GM13976 (cell line): ENCODE measurements at regions not wholly inside any gene's neighbourhood (a gene's known extent, or its start where the extent isn't known, plus 50 kb on each side); places are given as distances from the start of the nearest gene placed in this dataset.

ENCODE experiments used
- DNase-seq: peaks from one replicate; pipeline ENCODE4 v3.0.0; 2012; ENCODE audit warnings: low spot score
- in situ Hi-C: fragments of 300-500 bp; cut with MboI; formaldehyde crosslinking; loops from one replicate; pipeline ENCODE4 v1.12.0; 2022; ENCODE audit warnings: low sequenced_read_pairs, mixed read lengths, inconsistent platforms; ENCODE audit not compliant: unreplicated experiment
- TF ChIP-seq, protein P1 (sequence below): IDR thresholded peaks from 2 replicates; pipeline ENCODE4 v1.5.1; 2012; ENCODE audit warnings: borderline replicate concordance, mild to moderate bottlenecking; ENCODE audit not compliant: insufficient read depth; ENCODE audit errors: extremely low read depth, missing control alignments, control extremely low read depth

DNA sequence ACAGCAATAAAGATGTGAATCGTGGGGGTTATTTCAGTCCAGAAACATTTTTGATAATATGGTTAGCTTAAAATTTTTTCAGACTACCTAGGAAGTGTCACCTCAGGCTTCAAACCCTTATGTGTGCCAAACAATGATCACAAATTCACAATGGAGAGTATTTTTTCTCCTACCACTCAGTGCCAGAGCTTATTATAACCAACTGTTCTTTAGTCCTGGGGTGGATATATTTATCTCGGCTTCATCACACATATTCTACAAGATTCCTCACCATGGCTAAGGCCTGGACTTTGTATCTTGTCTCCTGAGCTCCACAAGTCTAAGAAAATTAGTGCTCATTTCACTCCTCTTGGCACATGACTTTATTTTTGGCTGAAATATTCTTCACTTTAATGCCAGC is 629.1 kb downstream of the RWDD3 start:
- DNase-seq, result no peak
- in situ Hi-C loops, result no loop called here
- TF ChIP-seq, protein P1, sequence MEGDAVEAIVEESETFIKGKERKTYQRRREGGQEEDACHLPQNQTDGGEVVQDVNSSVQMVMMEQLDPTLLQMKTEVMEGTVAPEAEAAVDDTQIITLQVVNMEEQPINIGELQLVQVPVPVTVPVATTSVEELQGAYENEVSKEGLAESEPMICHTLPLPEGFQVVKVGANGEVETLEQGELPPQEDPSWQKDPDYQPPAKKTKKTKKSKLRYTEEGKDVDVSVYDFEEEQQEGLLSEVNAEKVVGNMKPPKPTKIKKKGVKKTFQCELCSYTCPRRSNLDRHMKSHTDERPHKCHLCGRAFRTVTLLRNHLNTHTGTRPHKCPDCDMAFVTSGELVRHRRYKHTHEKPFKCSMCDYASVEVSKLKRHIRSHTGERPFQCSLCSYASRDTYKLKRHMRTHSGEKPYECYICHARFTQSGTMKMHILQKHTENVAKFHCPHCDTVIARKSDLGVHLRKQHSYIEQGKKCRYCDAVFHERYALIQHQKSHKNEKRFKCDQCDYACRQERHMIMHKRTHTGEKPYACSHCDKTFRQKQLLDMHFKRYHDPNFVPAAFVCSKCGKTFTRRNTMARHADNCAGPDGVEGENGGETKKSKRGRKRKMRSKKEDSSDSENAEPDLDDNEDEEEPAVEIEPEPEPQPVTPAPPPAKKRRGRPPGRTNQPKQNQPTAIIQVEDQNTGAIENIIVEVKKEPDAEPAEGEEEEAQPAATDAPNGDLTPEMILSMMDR, result no peak

DNA sequence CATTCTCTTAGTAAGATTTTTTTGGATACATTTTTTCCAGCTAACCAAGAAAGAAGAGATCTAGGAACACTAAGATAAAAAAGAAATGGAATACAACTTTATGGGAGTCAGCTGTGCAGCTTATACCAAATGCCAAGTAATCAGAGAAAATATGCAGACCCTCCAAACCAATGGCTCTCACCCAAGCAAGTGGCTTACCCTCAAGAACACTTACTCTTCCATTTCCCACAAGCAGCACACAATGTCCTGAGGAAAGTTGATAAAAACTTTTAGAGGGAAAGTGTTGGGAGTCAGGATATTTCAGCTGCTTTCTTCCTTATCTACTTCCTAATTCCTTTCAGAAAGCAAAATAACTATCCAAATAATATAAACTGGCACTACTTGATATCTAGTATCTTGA is 631.8 kb downstream of the RWDD3 start:
- DNase-seq, result no peak
- in situ Hi-C loops, result no loop called here
- TF ChIP-seq, protein P1, result no peak

DNA sequence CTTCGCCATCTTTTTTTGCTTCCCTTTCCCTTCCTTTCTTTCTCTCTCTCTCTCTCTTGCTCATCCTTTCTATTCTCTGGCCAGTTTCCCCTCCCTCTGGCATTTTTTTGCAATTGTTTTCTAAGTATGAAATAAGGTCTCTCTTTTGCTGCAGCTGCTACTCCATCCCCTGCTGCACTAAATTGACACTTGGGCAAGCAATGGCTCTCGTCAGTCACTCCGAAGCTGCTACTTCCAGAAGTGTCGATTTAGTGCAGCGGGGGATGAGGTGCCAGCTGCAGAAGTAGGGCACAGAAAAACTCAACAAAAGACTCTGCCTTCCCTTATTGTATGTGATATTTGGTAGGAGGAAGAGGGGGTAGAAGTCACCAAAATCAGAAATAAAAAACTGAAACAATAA is 642.3 kb downstream of the RWDD3 start:
- in situ Hi-C loops, result no loop called here
- no peak for DNase-seq
- TF ChIP-seq, protein P1, result no peak

DNA sequence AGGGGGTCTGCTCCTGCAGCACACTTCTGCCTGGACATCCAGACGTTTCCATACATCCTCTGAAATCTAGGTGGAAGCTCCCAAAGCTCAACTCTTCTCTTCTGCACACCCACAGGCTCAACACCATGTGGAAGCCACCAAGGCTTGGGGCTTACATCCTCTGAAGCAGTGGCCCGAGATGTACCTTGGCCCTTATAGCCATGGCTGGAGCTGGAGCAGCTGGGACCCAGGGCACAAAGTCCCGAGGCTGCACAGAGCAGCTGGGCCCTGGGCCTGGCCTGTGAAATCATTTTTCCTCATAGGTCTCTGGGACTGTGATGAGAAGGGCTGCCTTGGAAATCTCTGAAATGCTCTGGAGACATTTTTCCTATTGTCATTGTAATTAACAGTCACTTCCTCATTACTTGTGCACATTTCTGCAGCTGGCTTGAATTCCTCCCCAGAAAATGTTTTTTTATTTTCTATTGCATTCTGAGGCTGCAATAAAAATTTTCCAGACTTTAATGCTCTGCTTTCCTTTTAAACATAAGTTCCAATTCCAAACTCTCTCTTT is 645.6 kb downstream of the RWDD3 start:
- TF ChIP-seq, protein P1, result no peak
- no peak for DNase-seq
- in situ Hi-C loops, result no loop called here

DNA sequence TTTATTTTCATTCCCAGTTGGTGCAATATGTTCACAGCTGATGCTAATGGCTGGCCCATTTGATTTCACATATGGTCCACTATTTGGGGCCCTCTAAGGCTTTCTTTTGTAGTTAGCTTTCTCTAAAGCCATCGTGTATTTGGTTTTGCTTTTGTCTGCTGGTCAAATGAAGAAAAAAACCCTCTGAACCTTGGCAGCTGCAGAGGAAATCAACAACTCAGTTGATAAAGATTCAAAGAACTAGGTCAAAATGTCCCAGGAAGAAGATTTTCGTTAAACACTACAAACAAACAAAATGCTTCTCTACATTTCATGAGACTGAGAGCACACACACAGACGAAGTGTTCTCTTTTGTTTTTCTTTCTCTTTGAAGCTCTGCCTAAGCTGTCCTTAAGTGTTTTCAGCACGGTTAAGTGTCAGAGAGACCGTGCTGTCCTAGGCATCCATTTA is 655.0 kb downstream of the RWDD3 start:
- in situ Hi-C loops, result no loop called here
- no peak for DNase-seq
- TF ChIP-seq, protein P1, result no peak

DNA sequence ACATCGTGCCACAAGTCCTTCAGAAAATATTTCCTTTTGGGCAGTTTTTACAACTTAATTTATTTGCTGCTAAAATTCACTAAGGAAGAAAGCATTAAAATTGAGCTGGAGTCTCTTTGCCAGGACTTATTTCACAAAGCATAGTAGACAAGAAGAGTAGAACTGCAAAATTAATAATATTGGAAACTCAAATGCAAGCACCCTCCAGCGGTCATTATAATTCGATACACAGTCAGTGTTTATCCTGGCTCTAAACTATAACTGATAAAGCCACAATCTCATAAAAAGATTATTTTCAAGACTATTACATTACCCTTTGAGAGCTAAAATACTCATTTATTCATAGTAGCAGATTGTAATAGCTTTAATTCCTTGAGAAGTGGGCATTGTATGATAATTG is 655.4 kb downstream of the RWDD3 start:
- in situ Hi-C loops, result no loop called here

DNA sequence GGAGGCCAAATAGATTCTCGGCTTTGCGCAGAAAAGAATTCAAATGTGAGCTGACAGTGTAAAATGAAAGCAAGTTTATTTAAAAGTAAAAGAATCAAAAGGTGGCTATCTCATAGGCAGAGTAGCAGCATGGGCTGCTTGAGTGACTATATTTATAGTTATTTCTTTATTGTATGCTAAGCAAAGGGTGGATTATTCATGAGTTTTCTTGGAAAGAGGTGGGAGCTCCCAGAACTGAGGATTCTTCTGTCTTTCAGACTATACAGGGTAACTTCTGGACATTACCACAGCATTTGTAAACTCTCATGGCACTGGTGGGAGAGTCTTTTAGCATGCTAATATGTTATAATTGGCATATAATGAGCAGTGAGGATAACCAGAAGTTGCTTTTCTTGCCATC is 659.9 kb downstream of the RWDD3 start:
- in situ Hi-C loops, result no loop called here
- DNase-seq, result no peak
- TF ChIP-seq, protein P1, result no peak

More for the DNA sequence above, 655.4 kb downstream of the RWDD3 start:
- DNase-seq, result no peak
- TF ChIP-seq, protein P1, result no peak
